H9 (cell line): ENCODE measurements at regions not wholly inside any gene's neighbourhood (a gene's known extent, or its start where the extent isn't known, plus 50 kb on each side); places are given as distances from the start of the nearest gene placed in this dataset.

Experiments
- DNase-seq: peaks from one replicate; pipeline ENCODE4 v3.0.0-alpha.2; 2017
- H2AFZ ChIP-seq: one replicate; pipeline ENCODE4 v1.6.1; 2013; ENCODE audit warnings: mild to moderate bottlenecking, low read length, control low read depth, moderate library complexity
- H2AK5ac ChIP-seq: 2 replicates; pipeline ENCODE4 v1.6.1; 2013; ENCODE audit warnings: low read length, control low read depth, mixed read lengths; ENCODE audit not compliant: insufficient read length
- H2BK120ac ChIP-seq: one replicate; pipeline ENCODE4 v1.6.1; 2013; ENCODE audit warnings: low read depth, mild to moderate bottlenecking, low read length, control low read depth, inconsistent platforms; ENCODE audit not compliant: poor library complexity, severe bottlenecking
- H2BK12ac ChIP-seq: 2 replicates; pipeline ENCODE4 v1.6.1; 2013; ENCODE audit warnings: low read length, control low read depth, mixed read lengths, low read depth; ENCODE audit not compliant: insufficient read length
- H2BK15ac ChIP-seq: 2 replicates; pipeline ENCODE4 v1.6.1; 2013; ENCODE audit warnings: low read depth, low read length, control low read depth
- H2BK20ac ChIP-seq: one replicate; pipeline ENCODE4 v1.6.1; 2013; ENCODE audit warnings: low read depth, mild to moderate bottlenecking, low read length, control low read depth, inconsistent platforms; ENCODE audit not compliant: poor library complexity, severe bottlenecking
- H2BK5ac ChIP-seq: 2 replicates; pipeline ENCODE4 v1.6.1; 2013; ENCODE audit warnings: low read length, control low read depth, mixed read lengths; ENCODE audit not compliant: insufficient read length
- H3K14ac ChIP-seq: 2 replicates; pipeline ENCODE4 v1.6.1; 2013; ENCODE audit warnings: low read length, control low read depth; ENCODE audit not compliant: insufficient read depth
- H3K18ac ChIP-seq: 2 replicates; pipeline ENCODE4 v1.6.1; 2013; ENCODE audit warnings: low read depth, mild to moderate bottlenecking, mixed read lengths, low read length, control low read depth; ENCODE audit not compliant: insufficient read length
- H3K23ac ChIP-seq: 2 replicates; pipeline ENCODE4 v1.6.1; 2013; ENCODE audit warnings: low read length, control low read depth, mixed read lengths, low read depth; ENCODE audit not compliant: insufficient read length
- H3K23me2 ChIP-seq: 2 replicates; pipeline ENCODE4 v1.6.1; 2013; ENCODE audit warnings: low read depth, mild to moderate bottlenecking, mixed read lengths, low read length, control low read depth; ENCODE audit not compliant: insufficient read length, poor library complexity, severe bottlenecking
- H3K27ac ChIP-seq: 2 replicates; pipeline ENCODE4 v1.5.1; 2013; ENCODE audit warnings: low read length, control low read depth, mixed read lengths, low read depth; ENCODE audit not compliant: insufficient read length
- H3K27me3 ChIP-seq: 2 replicates; pipeline ENCODE4 v1.6.1; 2013; ENCODE audit warnings: low read length, control low read depth, inconsistent platforms; ENCODE audit not compliant: insufficient read depth
- H3K4ac ChIP-seq: 2 replicates; pipeline ENCODE4 v1.6.1; 2013; ENCODE audit warnings: low read depth, mild to moderate bottlenecking, control low read depth, inconsistent platforms, low read length, moderate library complexity
- H3K4me1 ChIP-seq: 2 replicates; pipeline ENCODE4 v1.6.1; 2013; ENCODE audit warnings: low read length, control low read depth, inconsistent platforms; ENCODE audit not compliant: insufficient read depth
- H3K4me2 ChIP-seq: 2 replicates; pipeline ENCODE4 v1.6.1; 2013; ENCODE audit warnings: low read length, control low read depth, mixed read lengths; ENCODE audit not compliant: insufficient read length, insufficient read depth
- H3K56ac ChIP-seq: 2 replicates; pipeline ENCODE4 v1.6.1; 2013; ENCODE audit warnings: low read depth, mild to moderate bottlenecking, mixed read lengths, low read length, control low read depth; ENCODE audit not compliant: insufficient read length
- H3K79me1 ChIP-seq: 2 replicates; pipeline ENCODE4 v1.6.1; 2013; ENCODE audit warnings: low read depth, mild to moderate bottlenecking, moderate library complexity, low read length, control low read depth, inconsistent platforms; ENCODE audit not compliant: insufficient read depth, poor library complexity, severe bottlenecking
- H3K79me2 ChIP-seq: 2 replicates; pipeline ENCODE4 v1.6.1; 2013; ENCODE audit warnings: low read length, control low read depth, inconsistent platforms; ENCODE audit not compliant: insufficient read depth
- H3K9ac ChIP-seq: 2 replicates; pipeline ENCODE4 v1.6.1; 2013; ENCODE audit warnings: low read length, control low read depth, mixed read lengths; ENCODE audit not compliant: insufficient read length; ENCODE audit errors: extremely low read depth
- H3K9me3 ChIP-seq: one replicate; pipeline ENCODE4 v1.6.1; 2013; ENCODE audit warnings: low read depth, low read length, inconsistent platforms; ENCODE audit not compliant: control insufficient read depth
- H3T11ph ChIP-seq: one replicate; pipeline ENCODE4 v1.6.1; 2013; ENCODE audit warnings: mild to moderate bottlenecking, low read length, control low read depth, inconsistent platforms
- H4K20me1 ChIP-seq: one replicate; pipeline ENCODE4 v1.6.1; 2013; ENCODE audit not compliant: control insufficient read depth, insufficient read length, insufficient read depth
- H4K5ac ChIP-seq: 2 replicates; pipeline ENCODE4 v1.6.1; 2013; ENCODE audit warnings: low read depth, mild to moderate bottlenecking, mixed read lengths, low read length, control low read depth; ENCODE audit not compliant: insufficient read length
- H4K8ac ChIP-seq: replicated peaks from 2 replicates; pipeline ENCODE4 v1.6.1; 2013; ENCODE audit warnings: low read length, control low read depth, mixed read lengths, low read depth; ENCODE audit not compliant: insufficient read length
- H4K91ac ChIP-seq: 2 replicates; pipeline ENCODE4 v1.6.1; 2013; ENCODE audit warnings: low read depth, mild to moderate bottlenecking, moderate library complexity, mixed read lengths, low read length, control low read depth; ENCODE audit not compliant: insufficient read length
- H3K27ac Mint-ChIP-seq, 3 experiments: 2 replicates in 2 of 3; 3 replicates in 1 of 3; pipeline ENCODE4 v1.8.0; 2020 to 2021; ENCODE audit warnings: mixed read lengths in 3 of 3, mild to moderate bottlenecking in 1 of 3, moderate library complexity in 1 of 3
- H3K27me3 Mint-ChIP-seq: 2 replicates; pipeline ENCODE4 v1.8.0; 2021; ENCODE audit warnings: low read depth, mild to moderate bottlenecking, moderate library complexity, mixed read lengths
- H3K36me3 Mint-ChIP-seq, 3 experiments: 2 replicates in 2 of 3; 3 replicates in 1 of 3; pipeline ENCODE4 v1.8.0; 2020 to 2021; ENCODE audit warnings: low read depth in 3 of 3, mixed read lengths in 3 of 3; ENCODE audit not compliant: insufficient read depth in 1 of 3
- H3K4me1 Mint-ChIP-seq, 2 experiments: 2 replicates each; pipeline ENCODE4 v1.8.0; 2020; ENCODE audit warnings: mixed read lengths in 2 of 2
- H3K4me3 Mint-ChIP-seq, 2 experiments: 2 replicates in 1 of 2; 3 replicates in 1 of 2; pipeline ENCODE4 v1.8.0; 2020 to 2021; ENCODE audit warnings: mild to moderate bottlenecking in 2 of 2, mixed read lengths in 2 of 2, moderate library complexity in 1 of 2
- H3K9me3 Mint-ChIP-seq, 2 experiments: 2 replicates in 1 of 2; 3 replicates in 1 of 2; pipeline ENCODE4 v1.8.0; 2020; ENCODE audit warnings: mild to moderate bottlenecking in 2 of 2, mixed read lengths in 2 of 2, moderate library complexity in 1 of 2
- CTCF ChIP-seq: fragments of 200-600 bp; sonication (generic); conservative IDR thresholded peaks from 3 replicates; pipeline ENCODE4 v1.8.0; 2021; ENCODE audit warnings: antibody characterized with exemption, mild to moderate bottlenecking
- WGBS: extraction: QIAGEN DNeasy Blood & Tissue Kit; methylation state at CpG from one replicate; pipeline ENCODE4 v1.1.7; 2013; ENCODE audit warnings: missing lambda C conversion rate, low lambda C conversion rate, mixed read lengths; ENCODE audit not compliant: insufficient read length; ENCODE audit errors: extremely low coverage; 5-methylcytosine and 5-hydroxymethylcytosine counted together

- Histone ChIP-seq H3K27ac (no peak overlapping the region), H2AK5ac (no peak overlapping the region), H2BK5ac (no peak overlapping the region), H3K23me2 (no peaks in the 10 kb centered on the region), H4K91ac (no peak overlapping the region), H3K18ac (no peak overlapping the region), H2AFZ (no peak overlapping the region), H3K56ac (no peak overlapping the region), H2BK15ac (no peak overlapping the region), H3K14ac (no peak overlapping the region), H3K4ac (no peak overlapping the region), H3K79me1 (no peaks in the 10 kb centered on the region), H2BK120ac (no peak overlapping the region), H3K27me3 (no peaks in the 10 kb centered on the region; the same call in 1 of the 2 replicates), H3T11ph (no peak overlapping the region), H2BK12ac (no peak overlapping the region), H2BK20ac (no peak overlapping the region), H3K9ac (no peak overlapping the region), H3K4me2 (no peak overlapping the region), H4K20me1 (no peaks in the 10 kb centered on the region), H3K4me1 (peaks cover 4% of the 10 kb centered on the region; the same call in 1 of the 2 replicates), H3K79me2 (no peaks in the 10 kb centered on the region), H3K23ac (no peak overlapping the region), H4K8ac (no peak overlapping the region), H4K5ac (no peak overlapping the region), H3K9me3 (no peaks in the 10 kb centered on the region)
- no peak for DNase-seq
- H3K36me3 Mint-ChIP-seq = no peaks in the 10 kb centered on the region
- WGBS = no CpG with 5 or more reads among the region's 3 CpGs
- TF ChIP-seq CTCF = no peak
- H3K27ac Mint-ChIP-seq = no peak overlapping the region
- H3K4me3 Mint-ChIP-seq = no peak overlapping the region
- peaks cover 12 to 13% of the 10 kb centered on the region in 2 experiments for H3K4me1 Mint-ChIP-seq
- H3K27me3 Mint-ChIP-seq = peaks cover 19% of the 10 kb centered on the region
- H3K9me3 Mint-ChIP-seq = no peaks in the 10 kb centered on the region
Observed at GRCh38 chr1:184889902-184890301, 84.4 kb downstream of the NIBAN1 start.
